GM12878 (cell line): ENCODE measurements at regions not wholly inside any gene's neighbourhood (a gene's known extent, or its start where the extent isn't known, plus 50 kb on each side); places are given as distances from the start of the nearest gene placed in this dataset.

Experiments
- ATAC-seq: fragments of 200-7000 bp; cut with Tn5 transposase; 3 replicates; pipeline ENCODE4 v1.9.1; 2020; ENCODE audit warnings: mild to moderate bottlenecking, moderate library complexity
- BruUV-seq: library from RNA; stranded (reverse); fragments of 400-500 nt; replicated peaks from 2 replicates; lab custom pipeline; 2021; lab: Mats Ljungman, UMichigan
- CTCF ChIA-PET: fragments of 300-600 bp; sonication (Branson Sonifier 250); formaldehyde crosslinking; extraction: SDS; loops from one replicate; lab custom pipeline; 2021; ENCODE audit warnings: inconsistent platforms; lab: Yijun Ruan, JAX
- POLR2A ChIA-PET: fragments of 350-600 bp; formaldehyde crosslinking; extraction: SDS; loops from one replicate; lab custom pipeline; 2021; ENCODE audit warnings: inconsistent platforms; lab: Charles Lee
- RAD21 ChIA-PET: fragments of 300-600 bp; sonication (Branson Sonifier 250); formaldehyde crosslinking; loops from one replicate; lab custom pipeline; 2023; ENCODE audit warnings: antibody characterized with exemption; ENCODE audit not compliant: unreplicated experiment; lab: Charles Lee
- SMC1A ChIA-PET: fragments of 300-600 bp; sonication (Branson Sonifier 250); formaldehyde crosslinking; loops from one replicate; lab custom pipeline; 2023; ENCODE audit not compliant: unreplicated experiment, uncharacterized antibody; lab: Charles Lee
- DNase-seq: peaks from one replicate; pipeline ENCODE4 v3.0.0-alpha.2; 2011; ENCODE audit warnings: low read depth, low spot score
- FAIRE-seq: peaks from 3 replicates; lab custom pipeline; 2011; peaks lifted over from hg19 to GRCh38; lab: Jason Lieb, UNC
- H2AFZ ChIP-seq: 2 replicates; pipeline ENCODE4 v1.6.0; 2011; ENCODE audit warnings: low read depth, low read length, control low read depth; ENCODE audit not compliant: control insufficient read depth
- H3K27ac ChIP-seq: 2 replicates; pipeline ENCODE4 v1.5.1; 2011; ENCODE audit warnings: control low read depth; ENCODE audit not compliant: control insufficient read depth, insufficient read depth
- H3K27me3 ChIP-seq, 2 experiments: replicated peaks in 1 of 2; 2 replicates each; pipeline versions ENCODE4 v1.6.0 to v1.6.1; 2011; ENCODE audit warnings: low read length in 1 of 2; ENCODE audit not compliant: control insufficient read depth in 2 of 2, insufficient read depth in 2 of 2
- H3K36me3 ChIP-seq, 2 experiments: 2 replicates each; pipeline ENCODE4 v1.5.1; 2011; ENCODE audit warnings: low read length in 1 of 2; ENCODE audit not compliant: control insufficient read depth in 2 of 2, insufficient read depth in 2 of 2
- H3K4me1 ChIP-seq: 2 replicates; pipeline ENCODE4 v1.6.1; 2011; ENCODE audit warnings: mild to moderate bottlenecking, low read length, moderate library complexity, mixed read lengths; ENCODE audit not compliant: control insufficient read depth, insufficient read depth
- H3K4me2 ChIP-seq: 2 replicates; pipeline ENCODE4 v1.6.0; 2011; ENCODE audit warnings: control low read depth; ENCODE audit not compliant: control insufficient read depth, insufficient read depth
- H3K4me3 ChIP-seq: fragments of 200-600 bp; sonication (generic); 2 replicates; pipeline ENCODE4 v1.5.1; 2016
- H3K79me2 ChIP-seq: 2 replicates; pipeline ENCODE4 v1.6.0; 2011; ENCODE audit warnings: low read length; ENCODE audit not compliant: control insufficient read depth, insufficient read depth
- H3K9ac ChIP-seq: 2 replicates; pipeline ENCODE4 v1.8.0; 2011; ENCODE audit warnings: low read length, control low read depth, mixed read lengths; ENCODE audit not compliant: control insufficient read depth, insufficient read depth
- H3K9me3 ChIP-seq: replicated peaks from 3 replicates; pipeline ENCODE4 v1.5.1; 2011; ENCODE audit warnings: mild to moderate bottlenecking, low read length; ENCODE audit not compliant: control insufficient read depth, insufficient read depth
- H4K20me1 ChIP-seq: 2 replicates; pipeline ENCODE4 v1.6.0; 2011; ENCODE audit not compliant: control insufficient read depth, insufficient read depth
- ATF7 ChIP-seq: fragments of 450-650 bp; IDR thresholded peaks from 2 replicates; pipeline ENCODE4 v1.6.1; 2016; ENCODE audit warnings: low read depth, mild to moderate bottlenecking
- BCL11A ChIP-seq: IDR thresholded peaks from 2 replicates; pipeline ENCODE4 v1.6.1; 2011; ENCODE audit warnings: low read depth, low read length
- CHD4 ChIP-seq: fragments of 200-600 bp; sonication (generic); IDR thresholded peaks from 2 replicates; pipeline ENCODE4 v1.6.1; 2016; ENCODE audit warnings: mild to moderate bottlenecking
- FOXM1 ChIP-seq: IDR thresholded peaks from 2 replicates; pipeline ENCODE4 v1.6.1; 2012; ENCODE audit warnings: low read depth, mild to moderate bottlenecking, inconsistent platforms, low read length, moderate library complexity
- KLF5 ChIP-seq: fragments of 450-650 bp; IDR thresholded peaks from 2 replicates; pipeline ENCODE4 v1.6.1; 2014; ENCODE audit warnings: mild to moderate bottlenecking; ENCODE audit not compliant: partially characterized antibody
- LARP7 ChIP-seq: fragments of 450-650 bp; IDR thresholded peaks from 2 replicates; pipeline ENCODE4 v1.6.1; 2017; ENCODE audit warnings: mild to moderate bottlenecking
- MTA2 ChIP-seq: fragments of 450-650 bp; IDR thresholded peaks from 2 replicates; pipeline ENCODE4 v1.6.1; 2016; ENCODE audit warnings: low read depth, mild to moderate bottlenecking, moderate library complexity
- NFXL1 ChIP-seq: fragments of 450-650 bp; IDR thresholded peaks from 2 replicates; pipeline ENCODE4 v1.6.1; 2017; ENCODE audit warnings: antibody characterized with exemption, mild to moderate bottlenecking, borderline replicate concordance
- RAD51 ChIP-seq: fragments of 450-650 bp; IDR thresholded peaks from 2 replicates; pipeline ENCODE4 v1.6.1; 2016; ENCODE audit warnings: moderate library complexity, mild to moderate bottlenecking, inconsistent platforms
- RELA ChIP-seq: fragments of 450-650 bp; IDR thresholded peaks from 2 replicates; pipeline ENCODE4 v1.8.0; 2014; ENCODE audit warnings: borderline replicate concordance; ENCODE audit not compliant: partially characterized antibody
- SIN3A ChIP-seq: IDR thresholded peaks from 2 replicates; pipeline ENCODE4 v1.6.1; 2012; ENCODE audit warnings: low read depth, low read length, improper control_type of control experiment
- SMC3 ChIP-seq: IDR thresholded peaks from 2 replicates; pipeline ENCODE4 v1.6.1; 2011; ENCODE audit warnings: low read length, improper control_type of control experiment, borderline replicate concordance
- SP1 ChIP-seq: IDR thresholded peaks from one replicate; pipeline ENCODE4 v1.6.1; 2011; ENCODE audit warnings: low read depth, low read length
- SPI1 ChIP-seq: IDR thresholded peaks from 2 replicates; pipeline ENCODE4 v1.6.1; 2011; ENCODE audit warnings: low read depth, mild to moderate bottlenecking, low read length, moderate library complexity, borderline replicate concordance; ENCODE audit not compliant: insufficient read depth
- SRF ChIP-seq, 2 experiments: IDR thresholded peaks; 2 replicates each; pipeline ENCODE4 v1.6.1; 2011; ENCODE audit warnings: low read depth in 2 of 2, low read length in 2 of 2, mild to moderate bottlenecking in 1 of 2, moderate library complexity in 1 of 2
- STAT1 ChIP-seq: fragments of 450-650 bp; conservative IDR thresholded peaks from 2 replicates; pipeline ENCODE4 v1.6.1; 2014; ENCODE audit warnings: antibody characterized with exemption, mild to moderate bottlenecking
- ZNF274 ChIP-seq: IDR thresholded peaks from one replicate; pipeline ENCODE4 v1.8.0; 2011; ENCODE audit not compliant: insufficient read length, insufficient read depth
- WGBS: methylation state at CpG from one replicate; pipeline ENCODE4 v1.1.6; 2016; ENCODE audit warnings: low lambda C conversion rate; ENCODE audit not compliant: insufficient replicate concordance, insufficient coverage; ENCODE audit errors: missing lambda C conversion rate; 5-methylcytosine and 5-hydroxymethylcytosine counted together
- in situ Hi-C: fragments of 300-500 bp; cut with MboI; formaldehyde crosslinking; loops from 9 replicates; pipeline ENCODE4 v1.14.3; 2018; ENCODE audit warnings: mixed read lengths
- intact Hi-C: fragments of 100-400 bp; cut with micrococcal nuclease; formaldehyde crosslinking; loops from one replicate; pipeline ENCODE4 v1.14.2; 2022; ENCODE audit not compliant: unreplicated experiment
- TF ChIP-seq, protein P1 (sequence below): IDR thresholded peaks from 2 replicates; pipeline ENCODE4 v1.6.1; 2012; ENCODE audit warnings: low read depth, low read length, improper control_type of control experiment

DNA sequence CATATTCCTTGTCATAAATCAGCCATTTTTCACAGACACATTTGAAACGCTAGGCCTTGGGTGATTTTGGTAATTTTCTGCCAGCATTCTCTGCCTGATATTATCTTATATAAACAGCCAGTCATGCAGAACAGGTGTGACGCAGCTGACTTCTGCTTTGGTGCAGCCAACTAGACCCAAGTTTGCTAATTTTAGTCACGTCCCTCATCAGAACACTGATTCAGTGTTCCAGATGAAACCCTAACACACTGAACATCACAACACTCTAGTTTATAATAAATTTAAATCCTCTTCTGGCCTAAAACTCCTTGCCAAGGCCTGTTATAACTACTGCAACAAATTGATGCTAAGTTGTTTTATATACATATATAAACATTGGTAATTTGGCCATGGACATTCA is 386.1 kb downstream of the SEC23A start:
- no peaks in the 10 kb centered on the region for H4K20me1 ChIP-seq
- H3K4me2 ChIP-seq: no peak overlapping the region
- H3K4me1 ChIP-seq: no peaks in the 10 kb centered on the region
- H3K79me2 ChIP-seq: no peaks in the 10 kb centered on the region
- CTCF ChIA-PET: no interaction called here
- TF ChIP-seq SPI1 (no peak), NFXL1 (no peak), CHD4 (no peak), LARP7 (no peak), BCL11A (no peak), FOXM1 (no peak), SP1 (no peak)
- POLR2A ChIA-PET: no interaction called here
- in situ Hi-C loops (no loop called here), intact Hi-C loops (no loop called here)
- WGBS: 0% methylated on average over 3 of the region's 3 CpGs
- FAIRE-seq (no peak), DNase-seq (no peak), ATAC-seq (no peak)
- no peak overlapping the region for H2AFZ ChIP-seq
- RAD21 ChIA-PET: no interaction called here
- H3K4me3 ChIP-seq: no peak overlapping the region
- H3K9me3 ChIP-seq: no peaks in the 10 kb centered on the region
- no TSS peak for BruUV-seq
- SMC1A ChIA-PET: interaction anchor here (1.0 kb wide), 1 partner anchor 9 kb away, joined by 3 read pairs; no protein-coding TSS in a partner anchor
- no peak overlapping the region for H3K9ac ChIP-seq
- H3K36me3 ChIP-seq: no peaks in the 10 kb centered on the region
- H3K27me3 ChIP-seq: no peaks in the 10 kb centered on the region
- no peak overlapping the region for H3K27ac ChIP-seq

- SMC1A ChIA-PET: no interaction called here
- Histone ChIP-seq H3K4me2 (no peak overlapping the region), H3K4me3 (no peak overlapping the region), H3K36me3 (no peaks in the 10 kb centered on the region), H3K9me3 (no peaks in the 10 kb centered on the region), H3K9ac (no peak overlapping the region), H2AFZ (no peak overlapping the region), H3K79me2 (no peaks in the 10 kb centered on the region), H4K20me1 (no peaks in the 10 kb centered on the region), H3K27ac (no peak overlapping the region), H3K4me1 (no peaks in the 10 kb centered on the region), H3K27me3 (no peaks in the 10 kb centered on the region)
- RAD21 ChIA-PET: no interaction called here
- BruUV-seq: no TSS peak
- ATAC-seq (no peak), DNase-seq (no peak), FAIRE-seq (no peak)
- intact Hi-C loops (no loop called here), in situ Hi-C loops (no loop called here)
- CTCF ChIA-PET: no interaction called here
- POLR2A ChIA-PET: no interaction called here
- WGBS: 45% methylated on average over 3 of the region's 3 CpGs
- no peak for TF ChIP-seq SRF (IDR thresholded peaks at IDR 0.05; ENCODE audit: low read depth in 2 of 2, low read length in 2 of 2)
- TF ChIP-seq ZNF274: no peak
- no peak for TF ChIP-seq KLF5
- TF ChIP-seq, protein P1, sequence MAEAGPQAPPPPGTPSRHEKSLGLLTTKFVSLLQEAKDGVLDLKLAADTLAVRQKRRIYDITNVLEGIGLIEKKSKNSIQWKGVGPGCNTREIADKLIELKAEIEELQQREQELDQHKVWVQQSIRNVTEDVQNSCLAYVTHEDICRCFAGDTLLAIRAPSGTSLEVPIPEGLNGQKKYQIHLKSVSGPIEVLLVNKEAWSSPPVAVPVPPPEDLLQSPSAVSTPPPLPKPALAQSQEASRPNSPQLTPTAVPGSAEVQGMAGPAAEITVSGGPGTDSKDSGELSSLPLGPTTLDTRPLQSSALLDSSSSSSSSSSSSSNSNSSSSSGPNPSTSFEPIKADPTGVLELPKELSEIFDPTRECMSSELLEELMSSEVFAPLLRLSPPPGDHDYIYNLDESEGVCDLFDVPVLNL: no peak
- TF ChIP-seq RAD51: no peak
- no peak for TF ChIP-seq MTA2
- no peak for TF ChIP-seq ATF7
- TF ChIP-seq RELA: no peak
- no peak for TF ChIP-seq SMC3
- TF ChIP-seq SIN3A: no peak
- TF ChIP-seq STAT1: no peak
Measured at GRCh38 chr14:38710881-38711280, 392.2 kb downstream of the SEC23A start.
